NB4 (cell line): ENCODE measurements at regions not wholly inside any gene's neighbourhood (a gene's known extent, or its start where the extent isn't known, plus 50 kb on each side); places are given as distances from the start of the nearest gene placed in this dataset.

Experiments
- DNase-seq: peaks from one replicate; pipeline ENCODE4 v3.0.0; 2010; ENCODE audit warnings: low read depth
- H3K4me3 ChIP-seq: one replicate; pipeline ENCODE4 v1.5.1; 2011; ENCODE audit warnings: mild to moderate bottlenecking, low read depth, low read length, moderate library complexity
- CTCF ChIP-seq: IDR thresholded peaks from one replicate; pipeline ENCODE4 v1.5.1; 2012; ENCODE audit warnings: low read depth, low read length
- MAX ChIP-seq: IDR thresholded peaks from 2 replicates; pipeline ENCODE4 v1.6.1; 2011; ENCODE audit warnings: low read depth, low read length
- MYC ChIP-seq: IDR thresholded peaks from 2 replicates; pipeline ENCODE4 v1.6.1; 2011; ENCODE audit warnings: low read depth, low read length
- POLR2A ChIP-seq: IDR thresholded peaks from 2 replicates; pipeline ENCODE4 v1.6.1; 2011; ENCODE audit warnings: mild to moderate bottlenecking; ENCODE audit not compliant: insufficient read length; ENCODE audit errors: extremely low read depth

- TF ChIP-seq MAX (no peak), CTCF (no peak)
These were observed 72.3 kb upstream of the PIAS1 start for GRCh38 chr15:67981848-67982247.

GRCh38 chr15:67991706-67992105, 62.4 kb upstream of the PIAS1 start:
- no peak for TF ChIP-seq CTCF
- TF ChIP-seq MYC: no peak
- TF ChIP-seq MAX: no peak
- TF ChIP-seq POLR2A: no peak
- H3K4me3 ChIP-seq: no peak overlapping the region
- no peak for DNase-seq

More at GRCh38 chr15:67981848-67982247, 72.3 kb upstream of the PIAS1 start:
- H3K4me3 ChIP-seq: no peak overlapping the region
- DNase-seq: no peak

GRCh38 chr15:67992411-67992810, 61.7 kb upstream of the PIAS1 start:
- no peak for TF ChIP-seq MYC
- TF ChIP-seq MAX: no peak
- TF ChIP-seq CTCF: no peak

GRCh38 chr15:67992834-67993233, 61.3 kb upstream of the PIAS1 start:
- no peak for DNase-seq
- H3K4me3 ChIP-seq: no peak overlapping the region
- no peak for TF ChIP-seq MYC
- no peak for TF ChIP-seq CTCF
- no peak for TF ChIP-seq MAX
- no peak for TF ChIP-seq POLR2A

More at GRCh38 chr15:67992411-67992810, 61.7 kb upstream of the PIAS1 start:
- no peak for DNase-seq
- no peak overlapping the region for H3K4me3 ChIP-seq

GRCh38 chr15:67997996-67998395, 56.1 kb upstream of the PIAS1 start:
- no peak for TF ChIP-seq CTCF
- peak; percentile 7 for DNase-seq

GRCh38 chr15:67998599-67999133, 55.4 kb upstream of the PIAS1 start:
- DNase-seq: no peak
- TF ChIP-seq MYC (no peak), CTCF (no peak), POLR2A (no peak), MAX (no peak)
- no peak overlapping the region for H3K4me3 ChIP-seq

More at GRCh38 chr15:67997996-67998395, 56.1 kb upstream of the PIAS1 start:
- H3K4me3 ChIP-seq: no peak overlapping the region
